HG02981 (cell line): ENCODE measurements at regions not wholly inside any gene's neighbourhood (a gene's known extent, or its start where the extent isn't known, plus 50 kb on each side); places are given as distances from the start of the nearest gene placed in this dataset.

Experiments
- ATAC-seq: cut with Tn5 transposase; IDR thresholded peaks from one replicate; pipeline ENCODE4 v1.9.1; 2021; ENCODE audit warnings: mild to moderate bottlenecking, moderate library complexity; ENCODE audit not compliant: unreplicated experiment

GRCh38 chr17:77507111-77507885 is 366.5 kb downstream of the SEC14L1 start:
- ATAC-seq: no peak

GRCh38 chr17:77508047-77508715 is 367.4 kb downstream of the SEC14L1 start:
- ATAC-seq: no peak

- no peak for ATAC-seq
Observed at GRCh38 chr17:77509089-77509488, 368.3 kb downstream of the SEC14L1 start.

GRCh38 chr17:77509599-77509998 is 368.8 kb downstream of the SEC14L1 start:
- ATAC-seq: no peak

GRCh38 chr17:77510133-77510796 is 369.5 kb downstream of the SEC14L1 start:
- no peak for ATAC-seq

- ATAC-seq: no peak
Observed at GRCh38 chr17:77511514-77512061, 370.8 kb downstream of the SEC14L1 start.

- no peak for ATAC-seq
Observed at GRCh38 chr17:77512062-77512946, 371.5 kb downstream of the SEC14L1 start.

GRCh38 chr17:77513045-77513444 is 372.3 kb downstream of the SEC14L1 start:
- ATAC-seq: no peak

GRCh38 chr17:77515227-77515626 is 374.5 kb downstream of the SEC14L1 start:
- ATAC-seq: no peak

GRCh38 chr17:77516902-77517301 is 376.1 kb downstream of the SEC14L1 start:
- no peak for ATAC-seq

- ATAC-seq: no peak
Observed at GRCh38 chr17:77521076-77521475, 380.3 kb downstream of the SEC14L1 start.

- no peak for ATAC-seq
Observed at GRCh38 chr17:77523540-77523939, 382.8 kb downstream of the SEC14L1 start.

- no peak for ATAC-seq
Observed at GRCh38 chr17:77526259-77526711, 385.5 kb downstream of the SEC14L1 start.

GRCh38 chr17:77526728-77527350 is 386.1 kb downstream of the SEC14L1 start:
- ATAC-seq: no peak

GRCh38 chr17:77527409-77527808 is 386.6 kb downstream of the SEC14L1 start:
- no peak for ATAC-seq

GRCh38 chr17:77527836-77528505 is 387.2 kb downstream of the SEC14L1 start:
- no peak for ATAC-seq

- ATAC-seq: no peak
Observed at GRCh38 chr17:77528516-77529327, 388.0 kb downstream of the SEC14L1 start.

- no peak for ATAC-seq
Observed at GRCh38 chr17:77529328-77529650, 388.5 kb downstream of the SEC14L1 start.

GRCh38 chr17:77530591-77530990 is 389.8 kb downstream of the SEC14L1 start:
- no peak for ATAC-seq
